Activated T-cell treated with anti-CD3 and anti-CD28 coated beads for 4 hours (primary cell): ENCODE measurements at regions not wholly inside any gene's neighbourhood (a gene's known extent, or its start where the extent isn't known, plus 50 kb on each side); places are given as distances from the start of the nearest gene placed in this dataset.

Experiments used
- DNase-seq: peaks from one replicate; pipeline ENCODE4 v3.0.0-alpha.2; 2020

- no peak for DNase-seq
These were observed 92.3 kb upstream of the TLE3 start for GRCh38 chr15:70189826-70190695.

- no peak for DNase-seq
These were observed 90.6 kb upstream of the TLE3 start for GRCh38 chr15:70188286-70188685.

- no peak for DNase-seq
These were observed 89.6 kb upstream of the TLE3 start for GRCh38 chr15:70187331-70187730.

- DNase-seq: no peak
These were observed 88.4 kb upstream of the TLE3 start for GRCh38 chr15:70186152-70186551.

GRCh38 chr15:70185251-70185711 is 87.6 kb upstream of the TLE3 start:
- DNase-seq: no peak

GRCh38 chr15:70182858-70183695 is 85.4 kb upstream of the TLE3 start:
- no peak for DNase-seq

- no peak for DNase-seq
These were observed 84.0 kb upstream of the TLE3 start for GRCh38 chr15:70181626-70182255.

- DNase-seq: no peak
These were observed 82.6 kb upstream of the TLE3 start for GRCh38 chr15:70180186-70180875.

GRCh38 chr15:70179309-70179892 is 81.7 kb upstream of the TLE3 start:
- no peak for DNase-seq

GRCh38 chr15:70178335-70179084 is 80.8 kb upstream of the TLE3 start:
- no peak for DNase-seq

GRCh38 chr15:70172566-70173225 is 75.0 kb upstream of the TLE3 start:
- no peak for DNase-seq

GRCh38 chr15:70172124-70172523 is 74.4 kb upstream of the TLE3 start:
- DNase-seq: no peak

- DNase-seq: no peak
These were observed 73.7 kb upstream of the TLE3 start for GRCh38 chr15:70171256-70171886.

GRCh38 chr15:70170096-70170699 is 72.5 kb upstream of the TLE3 start:
- DNase-seq: no peak

GRCh38 chr15:70169147-70169546 is 71.4 kb upstream of the TLE3 start:
- DNase-seq: no peak

GRCh38 chr15:70167155-70167554 is 69.4 kb upstream of the TLE3 start:
- no peak for DNase-seq

- DNase-seq: no peak
These were observed 68.9 kb upstream of the TLE3 start for GRCh38 chr15:70166506-70167087.

GRCh38 chr15:70165716-70166284 is 68.1 kb upstream of the TLE3 start:
- no peak for DNase-seq
